ENCODE measurements at regions not wholly inside any gene's neighbourhood (a gene's known extent, or its start where the extent isn't known, plus 50 kb on each side); places are given as distances from the start of the nearest gene placed in this dataset.

DNA sequence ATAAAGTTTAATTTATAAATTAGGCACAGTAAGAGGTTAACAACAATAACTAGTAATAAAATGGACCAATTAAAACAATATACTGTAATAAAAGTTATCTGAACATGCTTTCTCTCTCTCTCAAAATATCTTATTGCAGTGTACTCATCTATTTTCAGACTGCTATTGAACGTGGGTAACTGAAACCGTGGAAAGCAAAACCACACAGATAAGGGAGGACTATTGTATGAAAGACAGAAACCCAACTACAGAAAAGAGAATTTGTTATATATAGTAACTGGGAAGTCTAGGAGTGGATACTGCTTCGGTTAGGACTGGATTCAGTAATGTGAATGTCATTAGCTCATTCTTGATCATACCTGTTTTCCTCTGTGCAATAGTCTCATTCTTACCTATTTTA lies 119.3 kb upstream of the DAZL start:
- ATAC-seq (ENCODE audit: low FRiP score): no peak
- DNase-seq (ENCODE audit: low spot score): no peak

DNA sequence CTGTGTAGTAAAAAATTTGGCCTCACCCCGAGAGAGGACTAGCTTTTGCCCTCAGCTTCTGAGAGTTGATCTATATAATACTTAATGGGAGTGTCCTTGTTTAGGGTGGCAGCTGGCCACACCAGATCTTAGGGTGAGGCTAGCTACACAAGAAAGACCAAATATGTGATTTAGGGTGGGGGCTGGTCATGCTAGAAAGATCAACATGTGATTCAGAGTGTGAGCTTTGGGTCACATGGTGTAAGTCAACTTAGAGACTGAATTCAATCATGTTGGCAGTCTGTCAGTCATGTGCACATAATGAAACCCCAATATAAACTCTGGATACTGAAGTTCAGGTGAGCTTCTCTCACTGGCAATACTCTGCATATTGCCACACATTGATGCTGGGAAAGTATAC lies 120.7 kb upstream of the DAZL start:
- ATAC-seq (ENCODE audit: low FRiP score): no peak
- TF ChIP-seq, protein P1, sequence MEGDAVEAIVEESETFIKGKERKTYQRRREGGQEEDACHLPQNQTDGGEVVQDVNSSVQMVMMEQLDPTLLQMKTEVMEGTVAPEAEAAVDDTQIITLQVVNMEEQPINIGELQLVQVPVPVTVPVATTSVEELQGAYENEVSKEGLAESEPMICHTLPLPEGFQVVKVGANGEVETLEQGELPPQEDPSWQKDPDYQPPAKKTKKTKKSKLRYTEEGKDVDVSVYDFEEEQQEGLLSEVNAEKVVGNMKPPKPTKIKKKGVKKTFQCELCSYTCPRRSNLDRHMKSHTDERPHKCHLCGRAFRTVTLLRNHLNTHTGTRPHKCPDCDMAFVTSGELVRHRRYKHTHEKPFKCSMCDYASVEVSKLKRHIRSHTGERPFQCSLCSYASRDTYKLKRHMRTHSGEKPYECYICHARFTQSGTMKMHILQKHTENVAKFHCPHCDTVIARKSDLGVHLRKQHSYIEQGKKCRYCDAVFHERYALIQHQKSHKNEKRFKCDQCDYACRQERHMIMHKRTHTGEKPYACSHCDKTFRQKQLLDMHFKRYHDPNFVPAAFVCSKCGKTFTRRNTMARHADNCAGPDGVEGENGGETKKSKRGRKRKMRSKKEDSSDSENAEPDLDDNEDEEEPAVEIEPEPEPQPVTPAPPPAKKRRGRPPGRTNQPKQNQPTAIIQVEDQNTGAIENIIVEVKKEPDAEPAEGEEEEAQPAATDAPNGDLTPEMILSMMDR (IDR thresholded peaks at IDR 0.05): no peak
- no peak for DNase-seq (ENCODE audit: low spot score)

More for the DNA sequence above, 119.3 kb upstream of the DAZL start:
- TF ChIP-seq, protein P1 (IDR thresholded peaks at IDR 0.05): no peak

DNA sequence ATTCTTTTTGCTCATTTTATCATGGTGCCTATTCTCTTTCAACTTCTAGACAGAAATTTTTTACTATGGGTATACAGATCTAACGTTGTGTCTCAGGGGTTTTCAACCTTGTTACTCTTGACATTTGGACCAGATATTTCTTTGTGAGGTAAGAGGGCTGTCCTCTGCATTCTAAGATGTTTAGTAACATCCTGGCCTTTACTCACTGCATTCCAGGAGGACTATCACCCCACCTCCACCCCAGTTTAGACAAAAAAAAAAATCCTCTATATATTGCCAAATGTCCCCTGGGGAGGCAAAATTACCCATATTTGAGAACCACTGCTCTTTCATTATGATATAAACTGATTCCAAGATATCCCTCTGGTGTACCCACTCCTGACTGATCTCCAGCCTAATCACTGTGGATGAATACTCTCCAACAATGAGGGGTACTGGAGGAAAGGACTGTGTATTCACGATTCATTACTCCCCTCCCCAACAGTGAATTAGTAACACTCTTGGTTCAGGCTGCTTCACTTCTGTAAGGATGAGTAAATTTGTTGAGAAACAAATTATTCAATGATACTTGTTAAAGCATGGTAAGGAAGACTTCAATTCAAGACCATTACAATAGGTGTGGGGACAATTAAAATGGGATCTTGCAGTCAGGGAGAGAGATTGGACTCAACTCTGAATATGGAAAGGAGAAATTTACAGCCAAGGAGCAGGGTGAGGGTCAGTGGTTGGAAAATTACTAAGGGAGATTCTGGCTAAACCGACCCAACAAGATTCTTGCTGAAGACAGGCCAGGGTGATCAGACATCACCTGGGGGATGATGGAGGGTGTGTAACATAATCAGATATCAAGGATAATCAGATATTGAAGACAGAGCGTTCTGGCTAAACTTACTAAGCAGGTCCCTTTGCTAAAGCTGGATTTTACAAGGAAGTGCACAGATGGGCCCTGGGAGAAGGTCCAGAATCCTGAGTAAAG lies 123.8 kb upstream of the DAZL start:
- TF ChIP-seq, protein P1 (IDR thresholded peaks at IDR 0.05): no peak
- no peak for ATAC-seq (ENCODE audit: low FRiP score)
- no peak for DNase-seq (ENCODE audit: low spot score)

DNA sequence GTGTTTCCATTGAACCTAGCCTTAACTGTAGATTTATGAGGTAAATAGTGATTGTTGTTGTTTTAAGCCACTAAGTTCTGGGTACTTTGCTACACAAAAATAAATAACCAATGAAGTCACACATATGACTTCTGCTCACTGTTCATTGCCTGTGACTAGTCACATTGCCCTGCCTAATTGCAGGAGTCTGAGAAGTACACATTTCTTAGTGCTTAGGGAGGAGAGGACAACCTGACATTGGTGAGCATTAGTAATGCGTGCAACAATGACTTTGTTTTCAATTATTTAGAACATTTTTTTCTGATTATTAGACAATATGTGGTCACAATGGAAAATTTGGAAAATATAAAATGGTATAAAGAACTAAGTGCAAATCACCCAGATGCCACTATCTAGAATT lies 133.2 kb upstream of the DAZL start:
- ATAC-seq (ENCODE audit: low FRiP score) (no peak), DNase-seq (ENCODE audit: low spot score) (no peak)
- TF ChIP-seq, protein P1 (IDR thresholded peaks at IDR 0.05): no peak

DNA sequence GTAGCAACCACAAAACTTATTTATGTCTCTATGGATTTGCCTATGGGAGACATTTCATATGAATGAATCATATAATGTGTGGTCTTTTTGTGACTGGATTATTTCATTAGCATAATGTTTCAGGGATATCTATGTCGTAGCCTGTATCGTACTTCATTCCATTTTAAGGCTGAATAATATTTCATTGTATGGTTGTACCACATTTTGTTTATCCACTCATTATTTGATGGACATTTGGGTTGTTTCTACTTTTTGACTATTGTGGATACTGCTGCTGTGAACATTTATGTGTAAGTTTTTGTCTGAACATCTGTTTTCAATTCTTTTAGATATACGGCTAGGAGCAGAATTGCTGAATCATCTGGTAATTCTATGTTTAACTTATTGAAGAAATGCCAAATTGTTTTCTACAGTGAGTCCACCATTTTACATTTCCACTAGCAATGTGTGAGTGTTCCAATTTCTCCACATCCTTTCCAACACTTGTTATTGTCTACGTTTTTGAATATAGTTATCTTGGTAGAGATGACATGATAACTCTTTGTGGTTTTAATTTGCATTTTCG lies 134.4 kb upstream of the DAZL start:
- TF ChIP-seq, protein P1 (IDR thresholded peaks at IDR 0.05): no peak
- ATAC-seq (ENCODE audit: low FRiP score): no peak
- DNase-seq (ENCODE audit: low spot score): no peak

DNA sequence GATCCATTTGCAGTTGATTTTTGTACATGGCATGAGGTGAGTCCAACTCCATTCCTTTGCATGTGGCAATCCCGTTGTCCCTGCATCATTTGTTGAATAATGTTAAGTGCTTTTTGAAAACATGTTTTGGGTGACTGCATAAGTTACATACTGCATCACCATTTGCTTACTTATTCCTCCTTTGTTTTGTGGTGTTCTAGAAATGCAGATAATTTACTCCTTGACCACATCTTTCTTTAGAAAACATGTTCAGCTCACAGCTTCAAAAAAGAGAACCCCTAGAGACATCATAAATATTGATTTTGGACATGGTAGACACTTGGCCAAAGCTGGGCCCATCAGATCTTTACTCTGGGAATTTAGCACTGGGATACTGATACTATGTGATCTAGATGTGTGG lies 135.3 kb upstream of the DAZL start:
- TF ChIP-seq, protein P1 (IDR thresholded peaks at IDR 0.05): no peak
- DNase-seq (ENCODE audit: low spot score): no peak
- no peak for ATAC-seq (ENCODE audit: low FRiP score)

Measured in omental fat pad (tissue), 3 donors.